Thymus (tissue), 11 donors: ENCODE measurements at regions not wholly inside any gene's neighbourhood (a gene's known extent, or its start where the extent isn't known, plus 50 kb on each side); places are given as distances from the start of the nearest gene placed in this dataset.

ENCODE experiments used
- DNase-seq, 9 donors: peaks; one replicate each; pipeline ENCODE4 v3.0.0-alpha.2; 2013; ENCODE audit warnings: low spot score in 9 of 9, low read depth in 6 of 9, missing footprints in 1 of 9
- H3K27ac ChIP-seq, 2 donors: one replicate each; pipeline ENCODE4 v1.5.1; 2013; ENCODE audit warnings: control low read depth in 1 of 2, low read depth in 1 of 2, low read length in 1 of 2, mild to moderate bottlenecking in 1 of 2, moderate library complexity in 1 of 2
- H3K27me3 ChIP-seq, 2 donors: one replicate each; pipeline ENCODE4 v1.5.1; 2013; ENCODE audit warnings: low read length in 1 of 2; ENCODE audit not compliant: control insufficient read depth in 2 of 2, insufficient read depth in 1 of 2
- H3K36me3 ChIP-seq, 2 donors: one replicate each; pipeline ENCODE4 v1.5.1; 2013; ENCODE audit warnings: low read length in 1 of 2, mild to moderate bottlenecking in 1 of 2, moderate library complexity in 1 of 2; ENCODE audit not compliant: control insufficient read depth in 2 of 2, insufficient read depth in 2 of 2
- H3K4me1 ChIP-seq, 2 donors: one replicate each; pipeline ENCODE4 v1.5.1; 2013; ENCODE audit warnings: low read length in 2 of 2; ENCODE audit not compliant: control insufficient read depth in 2 of 2, insufficient read depth in 2 of 2
- H3K4me3 ChIP-seq, 2 donors: one replicate each; pipeline ENCODE4 v1.5.1; 2013; ENCODE audit warnings: low read length in 2 of 2, control low read depth in 1 of 2, mild to moderate bottlenecking in 1 of 2
- H3K9me3 ChIP-seq, 2 donors: one replicate each; pipeline ENCODE4 v1.5.1; 2013; ENCODE audit warnings: low read length in 1 of 2, mild to moderate bottlenecking in 1 of 2; ENCODE audit not compliant: control insufficient read depth in 2 of 2, insufficient read depth in 1 of 2
- WGBS: extraction: QIAGEN DNeasy Blood & Tissue Kit; methylation state at CpG from one replicate; pipeline ENCODE4 v1.1.7; 2013; 5-methylcytosine and 5-hydroxymethylcytosine counted together
- donor health status: healthy.

GRCh38 chr5:115355767-115356381 lies 59.4 kb upstream of the CCDC112 start:
- Histone ChIP-seq H3K9me3 (no peaks in the 10 kb centered on the region), H3K27ac (no peak overlapping the region), H3K36me3 (no peaks in the 10 kb centered on the region), H3K4me3 (no peak overlapping the region), H3K4me1 (no peaks in the 10 kb centered on the region), H3K27me3 (no peaks in the 10 kb centered on the region)
- 92% methylated on average over 4 of the region's 4 CpGs for WGBS
- no peak for DNase-seq

DNA sequence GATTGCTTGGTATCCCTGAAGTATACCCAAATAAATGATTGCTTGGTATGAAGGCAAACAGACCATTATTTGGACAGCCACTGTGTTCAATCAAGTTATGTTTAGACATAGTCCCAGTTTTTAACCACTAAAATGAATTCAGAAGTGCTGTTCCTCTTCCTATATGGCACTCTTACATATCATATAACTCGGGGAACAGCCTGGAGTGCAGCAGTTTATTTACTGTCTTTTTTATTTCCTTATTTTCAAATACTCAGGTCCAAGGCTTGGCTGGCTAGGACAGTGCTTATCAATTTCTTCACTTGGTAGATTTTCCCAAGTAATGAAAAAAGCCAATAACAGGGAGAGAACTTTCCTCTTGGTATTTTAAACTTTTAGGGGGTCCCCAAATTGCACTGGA lies 58.6 kb upstream of the CCDC112 start:
- H3K4me3 ChIP-seq: no peak overlapping the region
- 82% methylated on average over 1 of the region's 1 CpG for WGBS
- H3K9me3 ChIP-seq: no peaks in the 10 kb centered on the region
- no peak overlapping the region for H3K27ac ChIP-seq
- DNase-seq: no peak
- H3K27me3 ChIP-seq: no peaks in the 10 kb centered on the region
- no peaks in the 10 kb centered on the region for H3K36me3 ChIP-seq
- H3K4me1 ChIP-seq: no peaks in the 10 kb centered on the region

GRCh38 chr5:115354246-115354645 lies 57.8 kb upstream of the CCDC112 start:
- 64% methylated on average over 5 of the region's 5 CpGs for WGBS
- no peaks in the 10 kb centered on the region for H3K27me3 ChIP-seq
- DNase-seq: no peak
- H3K9me3 ChIP-seq: no peaks in the 10 kb centered on the region
- no peak overlapping the region for H3K4me3 ChIP-seq
- no peak overlapping the region for H3K27ac ChIP-seq
- no peaks in the 10 kb centered on the region for H3K4me1 ChIP-seq
- no peaks in the 10 kb centered on the region for H3K36me3 ChIP-seq

GRCh38 chr5:115352571-115352970 lies 56.1 kb upstream of the CCDC112 start:
- WGBS: 87% methylated on average over 2 of the region's 2 CpGs
- Histone ChIP-seq H3K27me3 (no peaks in the 10 kb centered on the region), H3K27ac (no peak overlapping the region), H3K4me1 (no peaks in the 10 kb centered on the region), H3K36me3 (no peaks in the 10 kb centered on the region), H3K4me3 (no peak overlapping the region), H3K9me3 (no peaks in the 10 kb centered on the region)
- DNase-seq: no peak

GRCh38 chr5:115351356-115352195 lies 55.1 kb upstream of the CCDC112 start:
- Histone ChIP-seq H3K27ac (no peak overlapping the region), H3K4me1 (no peaks in the 10 kb centered on the region), H3K27me3 (no peaks in the 10 kb centered on the region), H3K4me3 (no peak overlapping the region), H3K9me3 (no peaks in the 10 kb centered on the region), H3K36me3 (no peaks in the 10 kb centered on the region)
- DNase-seq: no peak

DNA sequence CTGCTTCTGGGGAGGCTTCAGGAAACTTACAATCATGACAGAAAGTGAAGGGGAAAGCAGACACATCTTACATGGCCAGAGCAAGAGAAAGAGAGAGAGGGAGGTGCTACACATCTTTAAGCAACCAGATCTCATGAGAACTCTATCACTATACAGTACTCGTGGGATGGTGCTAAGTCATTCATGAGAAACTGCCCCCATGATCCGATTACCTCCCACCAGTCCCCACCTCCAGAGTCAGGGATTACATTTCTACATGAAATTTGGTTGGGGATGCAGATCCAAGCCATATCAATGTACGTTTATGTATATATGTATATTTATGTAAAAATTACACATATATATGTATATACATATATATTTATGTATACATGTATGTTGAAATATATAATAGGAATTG lies 54.4 kb upstream of the CCDC112 start:
- H3K9me3 ChIP-seq: no peaks in the 10 kb centered on the region

GRCh38 chr5:115349001-115349817 lies 52.8 kb upstream of the CCDC112 start:
- H3K4me3 ChIP-seq: no peak overlapping the region
- H3K4me1 ChIP-seq: no peaks in the 10 kb centered on the region
- H3K36me3 ChIP-seq: no peaks in the 10 kb centered on the region
- H3K27me3 ChIP-seq: no peaks in the 10 kb centered on the region
- 78% methylated on average over 5 of the region's 5 CpGs for WGBS
- no peak overlapping the region for H3K27ac ChIP-seq
- H3K9me3 ChIP-seq: no peaks in the 10 kb centered on the region
- no peak for DNase-seq

More for the DNA sequence above, 54.4 kb upstream of the CCDC112 start:
- Histone ChIP-seq H3K27me3 (no peaks in the 10 kb centered on the region), H3K27ac (no peak overlapping the region), H3K4me1 (no peaks in the 10 kb centered on the region), H3K36me3 (no peaks in the 10 kb centered on the region), H3K4me3 (no peak overlapping the region)
- no peak for DNase-seq
- WGBS: 85% methylated on average over 3 of the region's 3 CpGs

DNA sequence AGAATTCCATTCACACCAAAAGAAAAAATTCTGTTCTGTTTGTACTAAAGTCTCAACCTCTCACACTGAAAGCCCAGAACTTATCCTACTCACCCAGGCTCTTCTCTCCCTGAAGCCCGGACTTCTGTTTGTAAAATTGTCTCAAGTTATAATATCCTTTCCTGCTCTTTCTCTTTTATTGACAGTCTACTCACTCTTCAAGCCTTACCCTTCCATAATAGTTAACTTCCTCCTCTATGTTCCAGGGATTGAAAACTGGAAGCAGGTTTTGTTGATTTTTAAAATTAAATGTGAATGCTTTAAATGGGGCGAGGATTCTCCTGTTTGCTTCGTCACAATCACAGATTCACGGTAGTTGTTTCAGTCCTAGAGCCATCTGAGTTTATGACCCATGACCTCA lies 51.7 kb upstream of the CCDC112 start:
- no peak for DNase-seq
- 96% methylated on average over 4 of the region's 4 CpGs for WGBS
- no peaks in the 10 kb centered on the region for H3K27me3 ChIP-seq
- no peaks in the 10 kb centered on the region for H3K9me3 ChIP-seq
- H3K27ac ChIP-seq: no peak overlapping the region
- H3K4me1 ChIP-seq: no peaks in the 10 kb centered on the region
- H3K36me3 ChIP-seq: no peaks in the 10 kb centered on the region
- no peak overlapping the region for H3K4me3 ChIP-seq
